Neuronal stem cell (in vitro differentiated cells): ENCODE measurements at regions not wholly inside any gene's neighbourhood (a gene's known extent, or its start where the extent isn't known, plus 50 kb on each side); places are given as distances from the start of the nearest gene placed in this dataset.
"Not testable (repeated sequence)": the region's sequence is repeated elsewhere in the genome, so short reads cannot be mapped to it uniquely, and the experiment has no call there.

Source experiments
- DNase-seq: peaks from one replicate; pipeline ENCODE4 v3.0.0-alpha.2; 2013; ENCODE audit warnings: low spot score
- H2AFZ ChIP-seq: one replicate; pipeline ENCODE4 v1.6.1; 2013; ENCODE audit warnings: mild to moderate bottlenecking, low read length, inconsistent platforms
- H2AK5ac ChIP-seq: 2 replicates; pipeline ENCODE4 v1.6.1; 2013; ENCODE audit warnings: low read depth, mild to moderate bottlenecking, inconsistent platforms, low read length, moderate library complexity, mixed read lengths
- H2BK120ac ChIP-seq: 2 replicates; pipeline ENCODE4 v1.6.1; 2013; ENCODE audit warnings: low read depth, mild to moderate bottlenecking, inconsistent platforms, low read length, moderate library complexity, mixed read lengths
- H2BK12ac ChIP-seq: one replicate; pipeline ENCODE4 v1.6.1; 2013; ENCODE audit warnings: low read length, inconsistent platforms
- H2BK15ac ChIP-seq: 2 replicates; pipeline ENCODE4 v1.6.1; 2013; ENCODE audit warnings: mild to moderate bottlenecking, low read length, inconsistent platforms, mixed read lengths
- H2BK5ac ChIP-seq: one replicate; pipeline ENCODE4 v1.6.1; 2013; ENCODE audit warnings: inconsistent platforms, mild to moderate bottlenecking, low read length, moderate library complexity
- H3K14ac ChIP-seq: one replicate; pipeline ENCODE4 v1.6.1; 2013; ENCODE audit warnings: low read length, inconsistent platforms
- H3K18ac ChIP-seq: 2 replicates; pipeline ENCODE4 v1.6.1; 2013; ENCODE audit warnings: low read length, inconsistent platforms
- H3K23ac ChIP-seq: 2 replicates; pipeline ENCODE4 v1.6.1; 2013; ENCODE audit warnings: low read depth, mild to moderate bottlenecking, mixed read lengths, low read length, inconsistent platforms; ENCODE audit not compliant: poor library complexity
- H3K27ac ChIP-seq: replicated peaks from 3 replicates; pipeline ENCODE4 v1.5.1; 2013; ENCODE audit warnings: low read length, inconsistent platforms
- H3K27me3 ChIP-seq, 3 experiments: 2 replicates each; pipeline ENCODE4 v1.6.1; 2013; ENCODE audit warnings: low read length in 3 of 3, mild to moderate bottlenecking in 2 of 3, inconsistent platforms in 1 of 3, low read depth in 1 of 3, mixed read lengths in 1 of 3, moderate library complexity in 1 of 3; ENCODE audit not compliant: control insufficient read depth in 3 of 3, insufficient read depth in 3 of 3
- H3K36me3 ChIP-seq, 2 donors: replicated peaks in 1 of 2; 2 replicates each; pipeline ENCODE4 v1.6.1; 2013; ENCODE audit warnings: low read length in 2 of 2; ENCODE audit not compliant: control insufficient read depth in 2 of 2, insufficient read depth in 2 of 2
- H3K4ac ChIP-seq: 2 replicates; pipeline ENCODE4 v1.6.1; 2013; ENCODE audit warnings: inconsistent platforms, mild to moderate bottlenecking, low read length, moderate library complexity
- H3K4me1 ChIP-seq, 2 donors: 1 replicate in 1 of 2; 2 replicates in 1 of 2; pipeline ENCODE4 v1.6.1; 2013; ENCODE audit warnings: low read length in 2 of 2, low read depth in 1 of 2; ENCODE audit not compliant: control insufficient read depth in 2 of 2, insufficient read depth in 1 of 2
- H3K4me2 ChIP-seq: one replicate; pipeline ENCODE4 v1.6.1; 2013; ENCODE audit warnings: mild to moderate bottlenecking, low read length, inconsistent platforms; ENCODE audit not compliant: insufficient read depth, poor library complexity, severe bottlenecking
- H3K4me3 ChIP-seq, 2 donors: 2 replicates each; pipeline ENCODE4 v1.5.1; 2013; ENCODE audit warnings: low read length in 2 of 2, mild to moderate bottlenecking in 2 of 2, inconsistent platforms in 1 of 2, moderate library complexity in 1 of 2
- H3K79me1 ChIP-seq: one replicate; pipeline ENCODE4 v1.6.1; 2013; ENCODE audit warnings: low read depth, mild to moderate bottlenecking, inconsistent platforms, low read length, moderate library complexity
- H3K9ac ChIP-seq: one replicate; pipeline ENCODE4 v1.6.1; 2013; ENCODE audit warnings: mild to moderate bottlenecking, low read depth, low read length, inconsistent platforms; ENCODE audit not compliant: poor library complexity
- H3K9me3 ChIP-seq, 2 donors: replicated peaks in 1 of 2; 2 replicates each; pipeline versions ENCODE3 to v1.6.1; 2013; ENCODE audit warnings: low read length in 2 of 2, mild to moderate bottlenecking in 2 of 2, inconsistent platforms in 1 of 2, low read depth in 1 of 2, mixed read lengths in 1 of 2, moderate library complexity in 1 of 2; ENCODE audit not compliant: control insufficient read depth in 2 of 2, insufficient read depth in 1 of 2
- H4K8ac ChIP-seq: one replicate; pipeline ENCODE4 v1.6.1; 2013; ENCODE audit warnings: low read depth, mild to moderate bottlenecking, inconsistent platforms, low read length, moderate library complexity
- H4K91ac ChIP-seq: one replicate; pipeline ENCODE4 v1.6.1; 2013; ENCODE audit warnings: low read length, low read depth, mild to moderate bottlenecking, inconsistent platforms; ENCODE audit not compliant: poor library complexity
- WGBS, 2 donors: extraction: QIAGEN DNeasy Blood & Tissue Kit; methylation state at CpG; one replicate each; pipeline ENCODE4 v1.1.7; 2013; ENCODE audit warnings: missing lambda C conversion rate in 2 of 2, mixed read lengths in 1 of 2; ENCODE audit not compliant: insufficient read length in 2 of 2, insufficient replicate concordance in 1 of 2; ENCODE audit errors: extremely low coverage in 2 of 2; 5-methylcytosine and 5-hydroxymethylcytosine counted together

GRCh38 chrX:3806630-3807029, 93.2 kb upstream of the PRKX start:
- Histone ChIP-seq H3K4me1 (no peaks in the 10 kb centered on the region), H2AK5ac (no peak overlapping the region), H2BK5ac (no peak overlapping the region), H3K4me3 (no peak overlapping the region), H2AFZ (no peak overlapping the region), H3K4ac (no peak overlapping the region), H2BK12ac (no peak overlapping the region), H3K27me3 (no peaks in the 10 kb centered on the region), H3K14ac (no peak overlapping the region), H3K9ac (no peak overlapping the region), H3K79me1 (no peaks in the 10 kb centered on the region), H3K23ac (no peak overlapping the region), H2BK120ac (no peak overlapping the region), H3K18ac (no peak overlapping the region), H3K36me3 (no peaks in the 10 kb centered on the region), H4K91ac (no peak overlapping the region), H3K4me2 (no peak overlapping the region), H3K9me3 (no peaks in the 10 kb centered on the region), H2BK15ac (no peak overlapping the region), H3K27ac (no peak overlapping the region), H4K8ac (no peak overlapping the region)
- no CpG with 5 or more reads among the region's 10 CpGs for WGBS, 2 donors
- DNase-seq = no peak

- WGBS, 2 donors = no CpG with 5 or more reads among the region's 4 CpGs
- Histone ChIP-seq H2BK5ac (no peak overlapping the region), H3K9me3 (no peaks in the 10 kb centered on the region), H2BK12ac (no peak overlapping the region), H3K27me3 (no peaks in the 10 kb centered on the region), H4K91ac (no peak overlapping the region), H3K9ac (no peak overlapping the region), H3K4me1 (no peaks in the 10 kb centered on the region), H3K36me3 (no peaks in the 10 kb centered on the region), H2AFZ (no peak overlapping the region), H3K4me2 (no peak overlapping the region), H3K18ac (no peak overlapping the region), H3K4ac (no peak overlapping the region), H3K14ac (no peak overlapping the region), H2BK15ac (no peak overlapping the region), H3K79me1 (no peaks in the 10 kb centered on the region), H3K23ac (no peak overlapping the region), H3K4me3 (no peak overlapping the region), H2AK5ac (no peak overlapping the region), H4K8ac (no peak overlapping the region), H2BK120ac (no peak overlapping the region), H3K27ac (no peak overlapping the region)
- no peak for DNase-seq
Measured at GRCh38 chrX:3803713-3804112, 90.3 kb upstream of the PRKX start.

- no peak overlapping the region for H3K4ac ChIP-seq
- H2BK15ac ChIP-seq = no peak overlapping the region
- no peaks in the 10 kb centered on the region for H3K27me3 ChIP-seq
- H4K91ac ChIP-seq = no peak overlapping the region
- no peaks in the 10 kb centered on the region for H3K79me1 ChIP-seq
- no peak for DNase-seq
- H3K4me2 ChIP-seq = no peak overlapping the region
- no peak overlapping the region for H2BK120ac ChIP-seq
- H2BK5ac ChIP-seq = no peak overlapping the region
- H3K27ac ChIP-seq = no peak overlapping the region
- H3K9ac ChIP-seq = no peak overlapping the region
- no peak overlapping the region for H3K14ac ChIP-seq
- no peak overlapping the region for H2AK5ac ChIP-seq
- WGBS, 2 donors = no CpG with 5 or more reads among the region's 5 CpGs
- no peak overlapping the region for H3K4me3 ChIP-seq
- no peak overlapping the region for H3K23ac ChIP-seq
- H3K9me3 ChIP-seq = no peaks in the 10 kb centered on the region
- no peak overlapping the region for H4K8ac ChIP-seq
- H3K4me1 ChIP-seq = no peaks in the 10 kb centered on the region
- H2AFZ ChIP-seq = no peak overlapping the region
- H3K36me3 ChIP-seq = no peaks in the 10 kb centered on the region
- no peak overlapping the region for H2BK12ac ChIP-seq
- no peak overlapping the region for H3K18ac ChIP-seq
Measured at GRCh38 chrX:3803305-3803704, 89.9 kb upstream of the PRKX start.

- no CpG with 5 or more reads among the region's 4 CpGs for WGBS, 2 donors
Measured at GRCh38 chrX:3795411-3795810, 82.0 kb upstream of the PRKX start.

More at GRCh38 chrX:3795411-3795810, 82.0 kb upstream of the PRKX start:
- not testable (repeated sequence) for H3K23ac ChIP-seq, DNase-seq, H3K9me3 ChIP-seq, H3K9ac ChIP-seq, H4K8ac ChIP-seq, H2AK5ac ChIP-seq, H2AFZ ChIP-seq, H4K91ac ChIP-seq, H3K4me1 ChIP-seq, H2BK120ac ChIP-seq, H3K18ac ChIP-seq, H3K27me3 ChIP-seq, H2BK5ac ChIP-seq, H3K14ac ChIP-seq, H2BK15ac ChIP-seq, H3K27ac ChIP-seq, H3K4me2 ChIP-seq, H3K79me1 ChIP-seq, H2BK12ac ChIP-seq, H3K4me3 ChIP-seq, H3K4ac ChIP-seq, H3K36me3 ChIP-seq
